ENCODE measurements at regions not wholly inside any gene's neighbourhood (a gene's known extent, or its start where the extent isn't known, plus 50 kb on each side); places are given as distances from the start of the nearest gene placed in this dataset.
"Not testable (repeated sequence)": the region's sequence is repeated elsewhere in the genome, so short reads cannot be mapped to it uniquely, and the experiment has no call there.

DNA sequence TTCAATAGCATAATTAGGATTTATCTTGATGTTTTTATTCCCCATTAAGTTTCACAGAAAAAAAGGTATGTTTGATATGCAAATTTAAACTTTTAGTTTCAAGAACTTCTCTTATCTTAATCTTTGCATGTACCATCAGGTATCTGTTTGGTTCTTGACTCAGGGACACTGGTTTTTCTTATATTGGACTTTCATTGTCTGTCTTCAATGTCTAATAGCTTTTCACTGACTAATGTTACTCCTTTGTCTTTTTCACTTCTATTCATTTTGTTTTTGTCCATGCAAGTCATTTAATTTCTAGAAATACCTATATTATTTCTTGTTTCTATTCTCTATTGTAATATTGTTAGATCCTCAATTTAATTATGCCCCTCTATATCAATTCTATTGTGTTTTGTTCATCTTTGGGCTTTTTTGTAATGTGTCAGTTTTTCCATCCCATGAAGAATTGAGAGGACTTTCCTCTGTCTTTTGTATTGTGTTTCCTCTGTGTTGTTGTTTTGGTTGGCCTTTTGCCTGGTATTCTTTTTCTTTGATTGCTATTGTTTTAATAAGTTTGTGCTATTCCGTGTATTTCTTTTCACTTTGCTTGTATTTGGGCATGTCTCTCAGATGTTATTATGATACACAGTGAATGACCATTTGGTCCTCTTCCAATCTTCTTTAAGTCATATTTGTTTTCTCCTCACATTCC lies 58.3 kb upstream of the ANKRD10 start:
- intact Hi-C loops (cut with micrococcal nuclease) (no loop called here), dilution Hi-C loops (cut with MboI; ENCODE audit: extremely low pct_ligation_motif_present, low sequenced_read_pairs) (no loop called here)
- ChIA-PET POLR2A (no interaction called here), CTCF (no interaction called here)
- Histone ChIP-seq H3K4me3 (replicated peaks in 1 of 3; ENCODE audit: insufficient read depth in 1 of 3, low read depth in 1 of 3, low read length in 3 of 3) (no peak overlapping the region), H3K9me1 (replicated peaks; ENCODE audit: control insufficient read depth, extremely low read depth, insufficient read depth, low read length) (no peaks in the 10 kb centered on the region), H3K4me1 (ENCODE audit: control insufficient read depth, extremely low read depth, insufficient read depth, low read length) (no peaks in the 10 kb centered on the region), H3K36me3 (ENCODE audit: control insufficient read depth in 2 of 2, extremely low read depth in 1 of 2, insufficient read depth in 2 of 2, low read length in 2 of 2) (no peaks in the 10 kb centered on the region), H3K27me3 (ENCODE audit: control insufficient read depth in 2 of 2, insufficient read depth in 2 of 2, low read length in 2 of 2) (peaks cover 12 to 16% of the 10 kb centered on the region in 2 experiments), H3K27ac (ENCODE audit: insufficient read depth, low read depth, low read length) (no peak overlapping the region), H2AFZ (ENCODE audit: low read depth, low read length) (no peak overlapping the region), H3K9me3 (replicated peaks; ENCODE audit: control insufficient read depth, insufficient read depth, low read length) (no peaks in the 10 kb centered on the region), H4K20me1 (replicated peaks; ENCODE audit: control insufficient read depth, extremely low read depth, insufficient read depth, low read length) (no peaks in the 10 kb centered on the region), H3K9ac (replicated peaks; ENCODE audit: extremely low read depth, insufficient read depth, low read length) (no peak overlapping the region), H3K79me2 (ENCODE audit: control insufficient read depth, insufficient read depth, low read length) (no peaks in the 10 kb centered on the region), H3K4me2 (ENCODE audit: insufficient read depth, low read length) (no peak overlapping the region)
- FAIRE-seq (no peak), DNase-seq (ENCODE audit: low read depth, low spot score) (peak; percentile 19)
- TF ChIP-seq GATA2 (IDR thresholded peaks at IDR 0.05; ENCODE audit: insufficient read depth, insufficient read length, low read depth, low read length) (no peak), POLR2AphosphoS5 (IDR thresholded peaks at IDR 0.05; ENCODE audit: insufficient read depth, low read depth, low read length) (no peak), EZH2 (IDR thresholded peaks at IDR 0.05; ENCODE audit: borderline replicate concordance, low read depth, low read length, severe bottlenecking) (no peak)
- TF ChIP-seq, protein P1, sequence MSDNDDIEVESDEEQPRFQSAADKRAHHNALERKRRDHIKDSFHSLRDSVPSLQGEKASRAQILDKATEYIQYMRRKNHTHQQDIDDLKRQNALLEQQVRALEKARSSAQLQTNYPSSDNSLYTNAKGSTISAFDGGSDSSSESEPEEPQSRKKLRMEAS (IDR thresholded peaks at IDR 0.05; ENCODE audit: insufficient read depth, insufficient read length) = no peak
- BruUV-seq (replicated peaks) = no TSS peak

DNA sequence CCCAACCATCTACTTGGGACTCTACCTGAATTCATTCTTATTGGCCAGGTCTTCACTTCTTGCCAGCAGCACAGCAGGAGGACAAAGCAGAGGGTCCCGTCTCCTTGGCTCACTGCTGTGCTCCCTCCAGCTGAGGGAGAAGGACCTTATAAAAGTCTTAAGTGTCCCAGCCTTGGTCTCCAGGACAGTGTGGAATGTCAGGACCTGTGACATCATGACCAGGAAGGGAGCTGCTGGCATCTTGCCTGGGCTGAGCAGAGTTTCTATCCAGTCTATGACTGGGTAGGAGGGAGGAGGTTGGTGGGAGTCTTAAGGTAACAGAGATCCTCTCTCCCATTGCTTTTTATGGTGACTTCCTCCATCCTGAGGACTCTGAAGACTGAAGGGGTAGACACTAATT lies 56.6 kb upstream of the ANKRD10 start:
- FAIRE-seq (no peak), DNase-seq (ENCODE audit: low read depth, low spot score) (no peak)
- no peak overlapping the region for H3K4me2 ChIP-seq (ENCODE audit: insufficient read depth, low read length)
- intact Hi-C loops (cut with micrococcal nuclease) (no loop called here), dilution Hi-C loops (cut with MboI; ENCODE audit: extremely low pct_ligation_motif_present, low sequenced_read_pairs) (no loop called here)
- ChIA-PET POLR2A (no interaction called here), CTCF (no interaction called here)
- H3K9me3 ChIP-seq (replicated peaks; ENCODE audit: control insufficient read depth, insufficient read depth, low read length) = no peaks in the 10 kb centered on the region
- H4K20me1 ChIP-seq (replicated peaks; ENCODE audit: control insufficient read depth, extremely low read depth, insufficient read depth, low read length) = no peaks in the 10 kb centered on the region
- no peaks in the 10 kb centered on the region for H3K36me3 ChIP-seq (ENCODE audit: control insufficient read depth in 2 of 2, extremely low read depth in 1 of 2, insufficient read depth in 2 of 2, low read length in 2 of 2)
- H2AFZ ChIP-seq (ENCODE audit: low read depth, low read length) = no peak overlapping the region
- peaks cover 10 to 14% of the 10 kb centered on the region in 2 experiments for H3K27me3 ChIP-seq (ENCODE audit: control insufficient read depth in 2 of 2, insufficient read depth in 2 of 2, low read length in 2 of 2)
- no peak overlapping the region for H3K27ac ChIP-seq (ENCODE audit: insufficient read depth, low read depth, low read length)
- TF ChIP-seq MYC (IDR thresholded peaks at IDR 0.05; ENCODE audit: low read depth, low read length) (no peak), FOS (IDR thresholded peaks at IDR 0.05; ENCODE audit: borderline replicate concordance, insufficient read depth, low read length) (no peak), POLR2A (IDR thresholded peaks at IDR 0.05; ENCODE audit: low read depth, low read length) (no peak), GATA2 (IDR thresholded peaks at IDR 0.05; ENCODE audit: insufficient read depth, insufficient read length, low read depth, low read length) (no peak)
- TF ChIP-seq, protein P1 (IDR thresholded peaks at IDR 0.05; ENCODE audit: insufficient read depth, insufficient read length) = no peak
- no peaks in the 10 kb centered on the region for H3K9me1 ChIP-seq (replicated peaks; ENCODE audit: control insufficient read depth, extremely low read depth, insufficient read depth, low read length)
- no TSS peak for BruUV-seq (replicated peaks)
- H3K9ac ChIP-seq (replicated peaks; ENCODE audit: extremely low read depth, insufficient read depth, low read length) = no peak overlapping the region
- no peaks in the 10 kb centered on the region for H3K79me2 ChIP-seq (ENCODE audit: control insufficient read depth, insufficient read depth, low read length)
- no peak overlapping the region for H3K4me3 ChIP-seq (replicated peaks in 1 of 3; ENCODE audit: insufficient read depth in 1 of 3, low read depth in 1 of 3, low read length in 3 of 3)
- H3K4me1 ChIP-seq (ENCODE audit: control insufficient read depth, extremely low read depth, insufficient read depth, low read length) = no peaks in the 10 kb centered on the region

DNA sequence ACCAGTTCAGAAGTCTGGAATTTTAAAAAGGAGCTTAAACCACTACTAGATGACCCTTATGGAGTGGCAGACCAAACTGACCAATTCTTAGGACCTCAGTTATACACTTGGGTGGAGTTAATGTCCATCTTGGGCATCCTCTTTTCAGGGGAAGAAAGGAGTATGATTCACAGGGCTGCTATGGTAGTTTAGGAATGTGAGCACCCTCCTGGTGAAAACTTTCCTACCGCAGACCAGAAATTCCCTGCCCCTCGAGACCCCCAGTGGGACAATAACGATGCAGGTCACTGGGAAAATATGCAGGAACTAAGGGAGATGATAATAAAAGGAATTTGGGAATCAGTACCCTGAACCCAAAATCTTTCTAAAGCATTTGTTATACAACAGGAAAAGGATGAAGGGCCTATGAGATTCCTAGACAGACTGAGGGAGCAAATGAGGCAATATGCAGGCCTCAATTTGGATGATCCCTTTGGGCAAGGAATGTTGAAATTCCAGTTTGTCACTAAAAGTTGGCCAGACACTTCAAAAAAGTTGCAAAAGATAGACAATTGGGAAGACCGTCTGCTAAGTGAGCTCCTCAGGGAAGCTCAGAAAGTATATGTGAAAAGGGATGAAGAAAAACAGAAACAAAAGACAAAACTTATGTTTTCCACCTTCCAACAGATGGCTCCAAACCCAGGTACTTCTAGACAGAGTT lies 52.4 kb upstream of the ANKRD10 start:
- H3K9me3 ChIP-seq (replicated peaks; ENCODE audit: control insufficient read depth, insufficient read depth, low read length); CTCF ChIA-PET; H3K4me3 ChIP-seq (replicated peaks in 1 of 3; ENCODE audit: insufficient read depth in 1 of 3, low read depth in 1 of 3, low read length in 3 of 3); H3K36me3 ChIP-seq (ENCODE audit: control insufficient read depth in 2 of 2, extremely low read depth in 1 of 2, insufficient read depth in 2 of 2, low read length in 2 of 2); H3K9me1 ChIP-seq (replicated peaks; ENCODE audit: control insufficient read depth, extremely low read depth, insufficient read depth, low read length); H3K27me3 ChIP-seq (ENCODE audit: control insufficient read depth in 2 of 2, insufficient read depth in 2 of 2, low read length in 2 of 2); H3K79me2 ChIP-seq (ENCODE audit: control insufficient read depth, insufficient read depth, low read length); DNase-seq (ENCODE audit: low read depth, low spot score); FAIRE-seq; dilution Hi-C loops (cut with MboI; ENCODE audit: extremely low pct_ligation_motif_present, low sequenced_read_pairs); H4K20me1 ChIP-seq (replicated peaks; ENCODE audit: control insufficient read depth, extremely low read depth, insufficient read depth, low read length); BruUV-seq (replicated peaks); H2AFZ ChIP-seq (ENCODE audit: low read depth, low read length); H3K9ac ChIP-seq (replicated peaks; ENCODE audit: extremely low read depth, insufficient read depth, low read length); intact Hi-C loops (cut with micrococcal nuclease); H3K27ac ChIP-seq (ENCODE audit: insufficient read depth, low read depth, low read length); H3K4me2 ChIP-seq (ENCODE audit: insufficient read depth, low read length); POLR2A ChIA-PET; H3K4me1 ChIP-seq (ENCODE audit: control insufficient read depth, extremely low read depth, insufficient read depth, low read length): not testable (repeated sequence)

All from endothelial cell of umbilical vein (primary cell).